HEK293T (cell line): ENCODE measurements at regions not wholly inside any gene's neighbourhood (a gene's known extent, or its start where the extent isn't known, plus 50 kb on each side); places are given as distances from the start of the nearest gene placed in this dataset.

ENCODE experiments used
- CTCF ChIA-PET: fragments of 350-600 bp; formaldehyde crosslinking; extraction: SDS; loops from one replicate; lab custom pipeline; 2021; ENCODE audit warnings: antibody characterized with exemption, inconsistent platforms; lab: Yijun Ruan, JAX
- POLR2A ChIA-PET: fragments of 350-600 bp; formaldehyde crosslinking; extraction: SDS; loops from one replicate; lab custom pipeline; 2020; ENCODE audit warnings: antibody characterized with exemption, inconsistent platforms; lab: Yijun Ruan, JAX
- DNase-seq: peaks from one replicate; pipeline ENCODE4 v3.0.0; 2012; ENCODE audit warnings: mixed read lengths; ENCODE audit errors: extremely low spot score
- ARNT ChIP-seq: fragments of 450-650 bp; IDR thresholded peaks from 2 replicates; pipeline ENCODE4 v1.6.1; 2017; ENCODE audit warnings: mild to moderate bottlenecking
- BHLHE40 ChIP-seq: fragments of 450-650 bp; IDR thresholded peaks from 2 replicates; pipeline ENCODE4 v1.6.1; 2016; ENCODE audit warnings: mild to moderate bottlenecking, moderate library complexity, borderline replicate concordance
- CTBP1 ChIP-seq: fragments of 450-650 bp; IDR thresholded peaks from 2 replicates; pipeline ENCODE4 v1.6.1; 2016; ENCODE audit warnings: borderline replicate concordance
- ELF4 ChIP-seq: fragments of 450-650 bp; IDR thresholded peaks from 2 replicates; pipeline ENCODE4 v1.6.1; 2017; ENCODE audit warnings: antibody characterized with exemption
- FOXA1 ChIP-seq: fragments of 450-650 bp; IDR thresholded peaks from 2 replicates; pipeline ENCODE4 v1.6.1; 2016; ENCODE audit warnings: mild to moderate bottlenecking
- FOXK2 ChIP-seq: fragments of 450-650 bp; IDR thresholded peaks from 2 replicates; pipeline ENCODE4 v1.6.1; 2016; ENCODE audit warnings: mild to moderate bottlenecking
- FOXM1 ChIP-seq: fragments of 450-650 bp; IDR thresholded peaks from 2 replicates; pipeline ENCODE4 v1.6.1; 2017; ENCODE audit warnings: mild to moderate bottlenecking, borderline replicate concordance
- HDGF ChIP-seq: fragments of 450-650 bp; IDR thresholded peaks from 2 replicates; pipeline ENCODE4 v1.6.1; 2017; ENCODE audit warnings: antibody characterized with exemption, borderline replicate concordance
- L3MBTL2 ChIP-seq: fragments of 450-650 bp; conservative IDR thresholded peaks from 2 replicates; pipeline ENCODE4 v1.6.1; 2016; ENCODE audit warnings: mild to moderate bottlenecking
- LEF1 ChIP-seq: fragments of 450-650 bp; IDR thresholded peaks from 2 replicates; pipeline ENCODE4 v1.6.1; 2017; ENCODE audit warnings: mild to moderate bottlenecking, borderline replicate concordance
- NFRKB ChIP-seq: fragments of 450-650 bp; IDR thresholded peaks from 2 replicates; pipeline ENCODE4 v1.6.1; 2016; ENCODE audit warnings: mild to moderate bottlenecking, moderate library complexity
- SP1 ChIP-seq: fragments of 450-650 bp; IDR thresholded peaks from 2 replicates; pipeline ENCODE4 v1.6.1; 2017
- SUZ12 ChIP-seq: fragments of 450-650 bp; IDR thresholded peaks from 2 replicates; pipeline ENCODE4 v1.6.1; 2016; ENCODE audit warnings: mild to moderate bottlenecking
- TARDBP ChIP-seq: fragments of 450-650 bp; IDR thresholded peaks from 2 replicates; pipeline ENCODE4 v1.6.1; 2016
- ZNF384 ChIP-seq: fragments of 450-650 bp; IDR thresholded peaks from 2 replicates; pipeline ENCODE4 v1.6.1; 2016
- TF ChIP-seq, protein P1 (sequence below): fragments of 450-650 bp; IDR thresholded peaks from 2 replicates; pipeline ENCODE4 v1.6.1; 2016

DNA sequence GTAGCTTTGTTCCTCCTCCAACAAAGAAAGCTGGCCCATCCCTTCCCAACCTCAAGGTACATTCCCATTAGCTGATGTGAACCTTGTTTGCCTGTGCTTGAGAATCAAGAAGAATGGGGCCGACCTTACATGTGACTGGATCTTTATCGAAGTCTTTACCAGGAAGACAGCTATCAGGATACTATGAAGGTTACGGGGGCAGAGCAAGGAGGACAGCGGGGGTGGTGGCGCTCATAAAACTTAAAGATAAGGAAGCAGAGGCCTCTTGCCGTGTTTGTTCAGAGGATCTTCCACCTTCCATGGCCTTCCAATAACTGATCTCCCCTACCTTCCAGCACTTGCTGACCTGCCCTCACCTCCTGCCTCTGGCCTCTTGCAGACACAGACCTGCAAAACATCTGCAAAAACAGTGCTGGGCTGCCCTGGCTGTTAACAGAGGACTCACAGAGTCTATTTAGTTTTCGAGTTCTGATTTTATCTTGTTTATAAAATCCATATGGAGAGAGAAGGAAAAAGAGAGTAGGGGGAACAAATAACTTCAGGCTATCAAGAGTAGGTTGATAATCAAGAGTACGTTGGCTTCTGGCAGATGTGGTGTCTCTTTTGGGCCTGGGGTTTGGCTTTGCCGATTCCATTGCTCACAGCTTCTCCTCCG is 198.0 kb downstream of the HUNK start:
- ChIA-PET POLR2A (no interaction called here), CTCF (interaction anchor here (1.3 kb wide), 1 partner anchor 26 kb away, joined by 9 read pairs; no protein-coding TSS in a partner anchor)
- DNase-seq: no peak
- TF ChIP-seq FOXA1: no peak
- TF ChIP-seq L3MBTL2: no peak
- no peak for TF ChIP-seq BHLHE40
- TF ChIP-seq FOXK2: no peak
- no peak for TF ChIP-seq HDGF
- no peak for TF ChIP-seq ARNT
- TF ChIP-seq TARDBP: no peak
- no peak for TF ChIP-seq SP1
- no peak for TF ChIP-seq CTBP1
- TF ChIP-seq LEF1: no peak

DNA sequence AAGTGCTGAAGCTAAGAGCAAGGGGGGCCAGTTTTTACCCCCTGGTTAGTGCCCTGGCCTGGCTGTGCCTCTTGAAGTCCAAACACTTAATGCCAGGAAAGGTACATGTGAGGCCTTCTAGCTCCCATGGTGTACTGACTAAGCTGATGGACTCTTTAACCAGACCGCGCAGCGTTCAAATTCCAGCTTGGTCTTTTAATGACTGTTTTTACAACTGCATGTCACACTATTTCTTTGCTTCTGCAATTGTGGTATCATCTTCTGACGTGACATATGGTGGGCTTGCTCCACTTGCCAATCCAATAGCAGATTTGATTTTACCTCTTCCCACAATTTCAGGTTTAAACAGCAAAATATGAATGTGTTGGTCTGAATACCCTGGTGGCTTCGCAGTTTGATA is 197.3 kb downstream of the HUNK start:
- CTCF ChIA-PET: interaction anchor here (1.0 to 1.3 kb wide), 2 partner anchors 21 to 27 kb away, joined by 4 to 9 read pairs; no protein-coding TSS in a partner anchor

DNA sequence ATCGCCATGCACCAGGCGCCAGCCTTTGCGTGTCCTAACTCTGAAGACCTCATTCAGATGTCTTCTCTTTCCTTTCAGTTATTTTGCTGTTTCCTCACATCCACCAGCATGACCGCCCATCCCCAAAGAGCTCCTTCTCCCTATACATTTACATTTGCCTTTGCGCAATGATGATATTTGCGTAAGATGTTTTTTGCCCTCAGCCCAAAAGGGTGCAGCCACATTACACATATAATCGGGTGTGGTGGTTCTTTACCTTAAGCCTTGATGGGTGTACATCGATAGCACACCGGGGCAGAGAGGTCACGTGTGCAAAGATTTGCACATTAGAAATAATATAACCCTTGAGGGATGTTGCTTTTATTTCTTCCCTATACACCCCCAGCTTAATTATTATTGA is 192.8 kb downstream of the HUNK start:
- POLR2A ChIA-PET: no interaction called here
- no peak for DNase-seq
- CTCF ChIA-PET: no interaction called here
- no peak for TF ChIP-seq SP1
- no peak for TF ChIP-seq FOXA1

More for the DNA sequence above, 197.3 kb downstream of the HUNK start:
- POLR2A ChIA-PET: no interaction called here
- DNase-seq: no peak
- TF ChIP-seq TARDBP: no peak
- TF ChIP-seq FOXA1: no peak
- TF ChIP-seq ARNT: no peak
- no peak for TF ChIP-seq FOXM1
- no peak for TF ChIP-seq ELF4
- no peak for TF ChIP-seq LEF1
- TF ChIP-seq ZNF384: no peak

DNA sequence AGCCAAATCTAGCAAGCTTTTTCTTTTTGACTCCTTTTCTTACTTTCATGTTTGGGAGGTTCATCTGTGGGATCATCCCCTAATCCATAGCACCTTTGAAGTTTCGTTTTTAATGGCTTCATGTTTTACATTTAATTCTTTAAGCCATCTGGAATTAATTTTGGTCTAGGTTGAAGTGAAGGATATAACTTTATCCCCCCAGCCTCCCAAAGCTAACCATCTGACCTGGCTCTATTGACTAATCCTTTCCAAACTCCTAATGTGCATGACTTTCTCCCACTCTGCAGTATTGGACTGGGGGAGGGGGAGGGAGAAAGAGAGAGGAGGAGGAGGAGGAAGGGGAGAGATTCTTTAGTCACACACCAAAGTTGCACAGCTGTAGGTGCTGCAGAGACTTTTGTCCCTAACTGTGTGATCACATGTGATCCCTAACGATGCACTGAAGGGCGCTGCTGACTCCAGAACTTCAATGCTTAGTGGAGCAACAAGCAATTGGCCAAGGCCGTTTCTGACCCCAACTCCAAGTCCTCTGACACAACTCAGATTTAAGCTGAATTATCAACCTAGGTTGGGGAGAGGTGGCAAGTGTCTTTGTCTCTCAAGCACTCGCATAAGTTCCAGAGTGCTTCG is 191.6 kb downstream of the HUNK start:
- CTCF ChIA-PET: interaction anchor here (0.7 kb wide), 1 partner anchor 11 kb away, joined by 3 read pairs; no protein-coding TSS in a partner anchor
- no peak for TF ChIP-seq L3MBTL2
- TF ChIP-seq SP1: no peak
- no peak for TF ChIP-seq NFRKB
- TF ChIP-seq TARDBP: no peak
- TF ChIP-seq SUZ12: no peak
- no peak for TF ChIP-seq HDGF
- TF ChIP-seq LEF1: no peak
- no peak for TF ChIP-seq CTBP1
- TF ChIP-seq FOXK2: no peak
- TF ChIP-seq ARNT: no peak
- TF ChIP-seq FOXA1: no peak
- TF ChIP-seq FOXM1: no peak
- no peak for TF ChIP-seq ZNF384
- TF ChIP-seq, protein P1, sequence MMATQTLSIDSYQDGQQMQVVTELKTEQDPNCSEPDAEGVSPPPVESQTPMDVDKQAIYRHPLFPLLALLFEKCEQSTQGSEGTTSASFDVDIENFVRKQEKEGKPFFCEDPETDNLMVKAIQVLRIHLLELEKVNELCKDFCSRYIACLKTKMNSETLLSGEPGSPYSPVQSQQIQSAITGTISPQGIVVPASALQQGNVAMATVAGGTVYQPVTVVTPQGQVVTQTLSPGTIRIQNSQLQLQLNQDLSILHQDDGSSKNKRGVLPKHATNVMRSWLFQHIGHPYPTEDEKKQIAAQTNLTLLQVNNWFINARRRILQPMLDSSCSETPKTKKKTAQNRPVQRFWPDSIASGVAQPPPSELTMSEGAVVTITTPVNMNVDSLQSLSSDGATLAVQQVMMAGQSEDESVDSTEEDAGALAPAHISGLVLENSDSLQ: no peak
- TF ChIP-seq BHLHE40: no peak
- no peak for TF ChIP-seq ELF4
- no peak for DNase-seq
- POLR2A ChIA-PET: no interaction called here

DNA sequence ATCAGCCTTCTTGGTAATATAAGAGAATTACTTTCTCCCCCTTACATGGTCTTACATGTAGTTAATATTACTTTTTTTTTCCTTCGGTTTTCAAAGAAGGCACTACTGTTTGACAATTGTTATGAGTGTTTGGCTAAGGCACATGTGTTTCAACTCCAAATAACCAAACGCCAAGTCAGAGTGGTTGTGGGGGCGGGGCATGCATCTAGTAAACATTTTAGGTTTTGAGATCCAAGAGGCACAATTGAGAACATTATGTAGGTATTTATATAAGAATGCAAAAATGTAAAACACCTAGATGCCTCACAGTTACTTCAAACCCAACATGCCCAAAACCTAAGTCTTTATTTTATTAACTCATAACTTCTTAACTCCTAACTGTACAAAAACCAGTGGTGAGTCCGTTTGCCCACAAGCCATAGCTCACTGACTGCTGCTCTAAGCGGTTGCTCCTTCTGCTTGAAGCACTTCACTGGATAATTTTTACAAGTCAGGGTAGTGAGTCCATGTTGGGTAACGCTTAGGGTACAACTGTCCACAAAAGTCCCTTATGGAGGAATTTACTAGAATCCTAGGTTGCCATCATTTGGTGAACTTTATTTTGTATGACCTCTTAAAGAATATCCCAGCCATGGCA is 189.9 kb downstream of the HUNK start:
- no peak for TF ChIP-seq ELF4
- no peak for TF ChIP-seq ZNF384
- TF ChIP-seq HDGF: no peak
- no peak for TF ChIP-seq CTBP1
- no peak for TF ChIP-seq BHLHE40
- CTCF ChIA-PET: no interaction called here
- DNase-seq: no peak
- POLR2A ChIA-PET: no interaction called here

DNA sequence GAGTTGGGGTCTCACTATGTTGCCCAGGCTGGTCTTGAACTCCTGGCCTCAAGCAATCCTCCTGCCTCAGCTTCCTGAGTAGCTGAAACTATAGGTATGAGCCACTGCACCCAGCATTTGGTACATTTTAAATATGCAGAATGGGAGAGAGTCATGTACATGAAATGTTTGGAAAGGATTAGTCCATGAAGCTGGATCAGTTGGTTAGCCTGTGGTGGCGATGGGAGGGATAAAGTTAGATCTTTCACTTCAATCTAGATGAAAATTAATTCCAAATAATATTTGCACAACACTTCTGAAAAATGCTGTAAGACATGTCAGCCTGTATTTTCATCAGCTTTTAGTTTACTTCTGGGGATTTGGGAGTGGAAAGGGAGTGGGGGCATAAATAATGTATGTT is 188.9 kb downstream of the HUNK start:
- ChIA-PET POLR2A (no interaction called here), CTCF (no interaction called here)
- DNase-seq: no peak
- no peak for TF ChIP-seq SUZ12
- TF ChIP-seq FOXM1: no peak
- TF ChIP-seq, protein P1: no peak
- TF ChIP-seq FOXK2: no peak
- TF ChIP-seq SP1: no peak
- no peak for TF ChIP-seq ELF4
- TF ChIP-seq ARNT: no peak
- no peak for TF ChIP-seq ZNF384
- TF ChIP-seq FOXA1: no peak
- no peak for TF ChIP-seq BHLHE40
- no peak for TF ChIP-seq LEF1
- no peak for TF ChIP-seq NFRKB
- TF ChIP-seq CTBP1: no peak
- TF ChIP-seq HDGF: no peak
